ENCODE measurements at regions not wholly inside any gene's neighbourhood (a gene's known extent, or its start where the extent isn't known, plus 50 kb on each side); places are given as distances from the start of the nearest gene placed in this dataset.

DNA sequence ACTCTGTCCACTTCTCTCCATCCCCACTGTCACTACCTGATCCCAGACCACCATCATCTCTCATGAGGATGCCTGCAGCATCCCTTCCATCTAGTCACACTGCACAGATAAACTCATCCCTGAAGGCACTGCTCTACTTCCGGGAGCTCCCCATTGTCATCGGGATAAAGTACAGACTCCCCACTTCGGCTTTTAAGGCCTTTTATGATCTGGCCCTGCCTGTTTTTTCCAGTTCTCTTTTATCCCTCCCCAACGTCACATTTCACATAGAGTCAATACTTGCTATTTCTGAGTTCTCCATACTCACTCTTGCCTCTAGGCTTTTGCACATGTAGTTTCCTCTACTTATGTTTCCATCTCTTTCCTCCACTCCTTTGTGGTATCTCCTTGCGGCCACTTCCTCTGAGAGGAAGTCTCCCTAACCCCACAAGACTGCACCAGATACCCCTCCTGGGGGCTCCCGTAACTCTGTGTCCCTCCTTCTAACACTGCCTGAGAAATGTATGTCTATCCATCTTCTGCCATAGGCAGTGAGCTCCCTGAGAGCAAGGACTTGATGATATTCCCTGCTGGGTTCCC lies 66.9 kb downstream of the COPRS start:
- DNase-seq (ENCODE audit: extremely low read depth in 1 of 4, low spot score in 3 of 4), result no peak
- Histone ChIP-seq H3K4me2 (ENCODE audit: insufficient read depth, low read length) (no peak overlapping the region), H2AFZ (ENCODE audit: low read depth, low read length) (no peak overlapping the region), H3K9me3 (replicated peaks; ENCODE audit: control insufficient read depth, insufficient read depth, low read depth, low read length) (no peaks in the 10 kb centered on the region), H3K9me1 (ENCODE audit: control insufficient read depth, insufficient read depth, low read length) (no peaks in the 10 kb centered on the region), H3K36me3 (ENCODE audit: control insufficient read depth, insufficient read depth, low read length) (no peaks in the 10 kb centered on the region), H3K27ac (ENCODE audit: extremely low read depth, low read depth, low read length) (no peak overlapping the region), H3K79me2 (ENCODE audit: control insufficient read depth, insufficient read depth, low read length) (no peaks in the 10 kb centered on the region), H3K27me3 (ENCODE audit: control insufficient read depth in 2 of 2, insufficient read depth in 2 of 2, low read length in 2 of 2) (peaks cover 23 to 60% of the 10 kb centered on the region in 2 experiments), H4K20me1 (replicated peaks; ENCODE audit: control insufficient read depth, insufficient read depth, low read length) (no peaks in the 10 kb centered on the region; the same call in 1 of the 2 replicates), H3K9ac (ENCODE audit: insufficient read depth in 1 of 2, low read depth in 2 of 2, low read length in 2 of 2) (no peak overlapping the region), H3K4me1 (replicated peaks in 1 of 2; ENCODE audit: control insufficient read depth in 2 of 2, insufficient read depth in 2 of 2, low read length in 2 of 2) (no peaks in the 10 kb centered on the region), H3K4me3 (no peak overlapping the region)
- ChIA-PET CTCF (ENCODE audit: low intra/inter-chr PET ratio) (no interaction called here), POLR2A (interaction anchor here (1.0 kb wide), 1 partner anchor 19 kb away, joined by 4 read pairs; no protein-coding TSS in a partner anchor)
- WGBS (ENCODE audit: insufficient coverage, low coverage, missing lambda C conversion rate), result 0% methylated on average over 6 of the region's 6 CpGs
- no TSS peak for BruUV-seq (replicated peaks)
- no peak for ATAC-seq
- FAIRE-seq, result no peak
- in situ Hi-C loops (cut with MboI) (no loop called here), intact Hi-C loops (cut with micrococcal nuclease) (no loop called here)
- TF ChIP-seq, protein P1, sequence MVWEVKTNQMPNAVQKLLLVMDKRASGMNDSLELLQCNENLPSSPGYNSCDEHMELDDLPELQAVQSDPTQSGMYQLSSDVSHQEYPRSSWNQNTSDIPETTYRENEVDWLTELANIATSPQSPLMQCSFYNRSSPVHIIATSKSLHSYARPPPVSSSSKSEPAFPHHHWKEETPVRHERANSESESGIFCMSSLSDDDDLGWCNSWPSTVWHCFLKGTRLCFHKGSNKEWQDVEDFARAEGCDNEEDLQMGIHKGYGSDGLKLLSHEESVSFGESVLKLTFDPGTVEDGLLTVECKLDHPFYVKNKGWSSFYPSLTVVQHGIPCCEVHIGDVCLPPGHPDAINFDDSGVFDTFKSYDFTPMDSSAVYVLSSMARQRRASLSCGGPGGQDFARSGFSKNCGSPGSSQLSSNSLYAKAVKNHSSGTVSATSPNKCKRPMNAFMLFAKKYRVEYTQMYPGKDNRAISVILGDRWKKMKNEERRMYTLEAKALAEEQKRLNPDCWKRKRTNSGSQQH (CRISPR knock-in tag; IDR thresholded peaks at IDR 0.05), result no peak
- no peak for TF ChIP-seq U2AF1 (optimal IDR thresholded peaks at IDR 0.05; ENCODE audit: low read depth, low read length)
- TF ChIP-seq ZNF41 (CRISPR knock-in tag; conservative IDR thresholded peaks at IDR 0.05), result no peak
- no peak for TF ChIP-seq ZNF347 (CRISPR knock-in tag; IDR thresholded peaks at IDR 0.05; ENCODE audit: low read depth)
- no peak for TF ChIP-seq ZBED1 (IDR thresholded peaks at IDR 0.05)
- no peak for TF ChIP-seq TRIM28 (IDR thresholded peaks at IDR 0.05)
- TF ChIP-seq POU5F1 (IDR thresholded peaks at IDR 0.05; ENCODE audit: borderline replicate concordance, low read depth, low read length, partially characterized antibody), result no peak
- TF ChIP-seq ZNF445 (CRISPR knock-in tag; IDR thresholded peaks at IDR 0.05; ENCODE audit: low read depth), result no peak
- no peak for TF ChIP-seq YBX1 (IDR thresholded peaks at IDR 0.05)
- no peak for TF ChIP-seq HDAC1 (IDR thresholded peaks at IDR 0.05)
- TF ChIP-seq, protein P2, sequence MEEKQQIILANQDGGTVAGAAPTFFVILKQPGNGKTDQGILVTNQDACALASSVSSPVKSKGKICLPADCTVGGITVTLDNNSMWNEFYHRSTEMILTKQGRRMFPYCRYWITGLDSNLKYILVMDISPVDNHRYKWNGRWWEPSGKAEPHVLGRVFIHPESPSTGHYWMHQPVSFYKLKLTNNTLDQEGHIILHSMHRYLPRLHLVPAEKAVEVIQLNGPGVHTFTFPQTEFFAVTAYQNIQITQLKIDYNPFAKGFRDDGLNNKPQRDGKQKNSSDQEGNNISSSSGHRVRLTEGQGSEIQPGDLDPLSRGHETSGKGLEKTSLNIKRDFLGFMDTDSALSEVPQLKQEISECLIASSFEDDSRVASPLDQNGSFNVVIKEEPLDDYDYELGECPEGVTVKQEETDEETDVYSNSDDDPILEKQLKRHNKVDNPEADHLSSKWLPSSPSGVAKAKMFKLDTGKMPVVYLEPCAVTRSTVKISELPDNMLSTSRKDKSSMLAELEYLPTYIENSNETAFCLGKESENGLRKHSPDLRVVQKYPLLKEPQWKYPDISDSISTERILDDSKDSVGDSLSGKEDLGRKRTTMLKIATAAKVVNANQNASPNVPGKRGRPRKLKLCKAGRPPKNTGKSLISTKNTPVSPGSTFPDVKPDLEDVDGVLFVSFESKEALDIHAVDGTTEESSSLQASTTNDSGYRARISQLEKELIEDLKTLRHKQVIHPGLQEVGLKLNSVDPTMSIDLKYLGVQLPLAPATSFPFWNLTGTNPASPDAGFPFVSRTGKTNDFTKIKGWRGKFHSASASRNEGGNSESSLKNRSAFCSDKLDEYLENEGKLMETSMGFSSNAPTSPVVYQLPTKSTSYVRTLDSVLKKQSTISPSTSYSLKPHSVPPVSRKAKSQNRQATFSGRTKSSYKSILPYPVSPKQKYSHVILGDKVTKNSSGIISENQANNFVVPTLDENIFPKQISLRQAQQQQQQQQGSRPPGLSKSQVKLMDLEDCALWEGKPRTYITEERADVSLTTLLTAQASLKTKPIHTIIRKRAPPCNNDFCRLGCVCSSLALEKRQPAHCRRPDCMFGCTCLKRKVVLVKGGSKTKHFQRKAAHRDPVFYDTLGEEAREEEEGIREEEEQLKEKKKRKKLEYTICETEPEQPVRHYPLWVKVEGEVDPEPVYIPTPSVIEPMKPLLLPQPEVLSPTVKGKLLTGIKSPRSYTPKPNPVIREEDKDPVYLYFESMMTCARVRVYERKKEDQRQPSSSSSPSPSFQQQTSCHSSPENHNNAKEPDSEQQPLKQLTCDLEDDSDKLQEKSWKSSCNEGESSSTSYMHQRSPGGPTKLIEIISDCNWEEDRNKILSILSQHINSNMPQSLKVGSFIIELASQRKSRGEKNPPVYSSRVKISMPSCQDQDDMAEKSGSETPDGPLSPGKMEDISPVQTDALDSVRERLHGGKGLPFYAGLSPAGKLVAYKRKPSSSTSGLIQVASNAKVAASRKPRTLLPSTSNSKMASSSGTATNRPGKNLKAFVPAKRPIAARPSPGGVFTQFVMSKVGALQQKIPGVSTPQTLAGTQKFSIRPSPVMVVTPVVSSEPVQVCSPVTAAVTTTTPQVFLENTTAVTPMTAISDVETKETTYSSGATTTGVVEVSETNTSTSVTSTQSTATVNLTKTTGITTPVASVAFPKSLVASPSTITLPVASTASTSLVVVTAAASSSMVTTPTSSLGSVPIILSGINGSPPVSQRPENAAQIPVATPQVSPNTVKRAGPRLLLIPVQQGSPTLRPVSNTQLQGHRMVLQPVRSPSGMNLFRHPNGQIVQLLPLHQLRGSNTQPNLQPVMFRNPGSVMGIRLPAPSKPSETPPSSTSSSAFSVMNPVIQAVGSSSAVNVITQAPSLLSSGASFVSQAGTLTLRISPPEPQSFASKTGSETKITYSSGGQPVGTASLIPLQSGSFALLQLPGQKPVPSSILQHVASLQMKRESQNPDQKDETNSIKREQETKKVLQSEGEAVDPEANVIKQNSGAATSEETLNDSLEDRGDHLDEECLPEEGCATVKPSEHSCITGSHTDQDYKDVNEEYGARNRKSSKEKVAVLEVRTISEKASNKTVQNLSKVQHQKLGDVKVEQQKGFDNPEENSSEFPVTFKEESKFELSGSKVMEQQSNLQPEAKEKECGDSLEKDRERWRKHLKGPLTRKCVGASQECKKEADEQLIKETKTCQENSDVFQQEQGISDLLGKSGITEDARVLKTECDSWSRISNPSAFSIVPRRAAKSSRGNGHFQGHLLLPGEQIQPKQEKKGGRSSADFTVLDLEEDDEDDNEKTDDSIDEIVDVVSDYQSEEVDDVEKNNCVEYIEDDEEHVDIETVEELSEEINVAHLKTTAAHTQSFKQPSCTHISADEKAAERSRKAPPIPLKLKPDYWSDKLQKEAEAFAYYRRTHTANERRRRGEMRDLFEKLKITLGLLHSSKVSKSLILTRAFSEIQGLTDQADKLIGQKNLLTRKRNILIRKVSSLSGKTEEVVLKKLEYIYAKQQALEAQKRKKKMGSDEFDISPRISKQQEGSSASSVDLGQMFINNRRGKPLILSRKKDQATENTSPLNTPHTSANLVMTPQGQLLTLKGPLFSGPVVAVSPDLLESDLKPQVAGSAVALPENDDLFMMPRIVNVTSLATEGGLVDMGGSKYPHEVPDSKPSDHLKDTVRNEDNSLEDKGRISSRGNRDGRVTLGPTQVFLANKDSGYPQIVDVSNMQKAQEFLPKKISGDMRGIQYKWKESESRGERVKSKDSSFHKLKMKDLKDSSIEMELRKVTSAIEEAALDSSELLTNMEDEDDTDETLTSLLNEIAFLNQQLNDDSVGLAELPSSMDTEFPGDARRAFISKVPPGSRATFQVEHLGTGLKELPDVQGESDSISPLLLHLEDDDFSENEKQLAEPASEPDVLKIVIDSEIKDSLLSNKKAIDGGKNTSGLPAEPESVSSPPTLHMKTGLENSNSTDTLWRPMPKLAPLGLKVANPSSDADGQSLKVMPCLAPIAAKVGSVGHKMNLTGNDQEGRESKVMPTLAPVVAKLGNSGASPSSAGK (IDR thresholded peaks at IDR 0.05), result no peak
